ENCODE measurements at regions not wholly inside any gene's neighbourhood (a gene's known extent, or its start where the extent isn't known, plus 50 kb on each side); places are given as distances from the start of the nearest gene placed in this dataset.
"Not testable (repeated sequence)": the region's sequence is repeated elsewhere in the genome, so short reads cannot be mapped to it uniquely, and the experiment has no call there.

GRCh38 chr15:31705076-31705678, 325.1 kb upstream of the CHRNA7 start:
- DNase-seq: not testable (repeated sequence)

GRCh38 chr15:31707944-31708702, 322.2 kb upstream of the CHRNA7 start:
- DNase-seq: not testable (repeated sequence)

GRCh38 chr15:31708703-31709327, 321.5 kb upstream of the CHRNA7 start:
- not testable (repeated sequence) for DNase-seq

- not testable (repeated sequence) for DNase-seq
Measured at GRCh38 chr15:31709479-31709878, 320.8 kb upstream of the CHRNA7 start.

GRCh38 chr15:31710806-31711205, 319.5 kb upstream of the CHRNA7 start:
- DNase-seq: not testable (repeated sequence)

- DNase-seq: not testable (repeated sequence)
Measured at GRCh38 chr15:31715208-31715607, 315.1 kb upstream of the CHRNA7 start.

GRCh38 chr15:31718625-31719024, 311.7 kb upstream of the CHRNA7 start:
- not testable (repeated sequence) for DNase-seq

GRCh38 chr15:31719396-31720022, 310.8 kb upstream of the CHRNA7 start:
- DNase-seq: not testable (repeated sequence)

GRCh38 chr15:31723019-31723418, 307.3 kb upstream of the CHRNA7 start:
- not testable (repeated sequence) for DNase-seq

- DNase-seq: not testable (repeated sequence)
Measured at GRCh38 chr15:31724903-31725302, 305.4 kb upstream of the CHRNA7 start.

- DNase-seq: not testable (repeated sequence)
Measured at GRCh38 chr15:31725619-31726018, 304.7 kb upstream of the CHRNA7 start.

GRCh38 chr15:31727612-31728011, 302.7 kb upstream of the CHRNA7 start:
- DNase-seq: no peak

GRCh38 chr15:31732726-31733125, 297.6 kb upstream of the CHRNA7 start:
- DNase-seq: no peak

GRCh38 chr15:31733424-31733823, 296.9 kb upstream of the CHRNA7 start:
- no peak for DNase-seq

GRCh38 chr15:31740203-31740602, 290.1 kb upstream of the CHRNA7 start:
- DNase-seq: no peak

GRCh38 chr15:31745841-31746240, 284.5 kb upstream of the CHRNA7 start:
- no peak for DNase-seq

- no peak for DNase-seq
Measured at GRCh38 chr15:31752065-31752762, 278.1 kb upstream of the CHRNA7 start.

GRCh38 chr15:31752905-31753304, 277.4 kb upstream of the CHRNA7 start:
- no peak for DNase-seq

GRCh38 chr15:31758126-31758525, 272.2 kb upstream of the CHRNA7 start:
- peak; percentile 88 for DNase-seq

- DNase-seq: no peak
Measured at GRCh38 chr15:31768055-31768454, 262.3 kb upstream of the CHRNA7 start.

GRCh38 chr15:31774045-31774444, 256.3 kb upstream of the CHRNA7 start:
- no peak for DNase-seq

GRCh38 chr15:31776039-31776438, 254.3 kb upstream of the CHRNA7 start:
- DNase-seq: no peak

GRCh38 chr15:31781261-31781660, 249.1 kb upstream of the CHRNA7 start:
- DNase-seq: no peak
